Endothelial cell of umbilical vein (primary cell): ENCODE measurements at regions not wholly inside any gene's neighbourhood (a gene's known extent, or its start where the extent isn't known, plus 50 kb on each side); places are given as distances from the start of the nearest gene placed in this dataset.
"Not testable (repeated sequence)": the region's sequence is repeated elsewhere in the genome, so short reads cannot be mapped to it uniquely, and the experiment has no call there.

Experiments used
- BruUV-seq: library from RNA; stranded (reverse); fragments of 400-500 nt; replicated peaks from 2 replicates; lab custom pipeline; 2021; lab: Mats Ljungman, UMichigan
- CTCF ChIA-PET: fragments of 300-600, 350-600 bp; sonication (Branson Sonifier 250); formaldehyde crosslinking; loops from one replicate; lab custom pipeline; 2021; ENCODE audit warnings: antibody characterized with exemption, inconsistent platforms; lab: Charles Lee
- POLR2A ChIA-PET: fragments of 300-600, 350-600 bp; sonication (Branson Sonifier 250); formaldehyde crosslinking; loops from one replicate; lab custom pipeline; 2021; ENCODE audit warnings: antibody characterized with exemption, inconsistent platforms; lab: Charles Lee
- DNase-seq: peaks from one replicate; pipeline ENCODE4 v3.0.0-alpha.2; 2011; ENCODE audit warnings: low read depth, low spot score
- FAIRE-seq: peaks from 2 replicates; lab custom pipeline; 2011; peaks lifted over from hg19 to GRCh38; lab: Jason Lieb, UNC
- H2AFZ ChIP-seq: 2 replicates; pipeline ENCODE4 v1.6.0; 2012; ENCODE audit warnings: low read depth, low read length, control low read depth, inconsistent platforms
- H3K27ac ChIP-seq: 2 replicates; pipeline ENCODE4 v1.5.1; 2011; ENCODE audit warnings: low read depth, mild to moderate bottlenecking, control low read depth, low read length, moderate library complexity; ENCODE audit not compliant: insufficient read depth
- H3K27me3 ChIP-seq, 2 experiments: 2 replicates each; pipeline versions ENCODE4 v1.6.0 to v1.6.1; 2011; ENCODE audit warnings: low read length in 2 of 2, mixed read lengths in 1 of 2; ENCODE audit not compliant: control insufficient read depth in 2 of 2, insufficient read depth in 2 of 2
- H3K36me3 ChIP-seq, 2 experiments: 2 replicates in 1 of 2; 3 replicates in 1 of 2; pipeline ENCODE4 v1.5.1; 2011; ENCODE audit warnings: low read length in 2 of 2, mild to moderate bottlenecking in 1 of 2, moderate library complexity in 1 of 2; ENCODE audit not compliant: control insufficient read depth in 2 of 2, insufficient read depth in 2 of 2; ENCODE audit errors: extremely low read depth in 1 of 2
- H3K4me1 ChIP-seq: 3 replicates; pipeline ENCODE4 v1.5.1; 2011; ENCODE audit warnings: mild to moderate bottlenecking, low read length; ENCODE audit not compliant: control insufficient read depth, insufficient read depth; ENCODE audit errors: extremely low read depth
- H3K4me2 ChIP-seq: 2 replicates; pipeline ENCODE4 v1.6.1; 2011; ENCODE audit warnings: low read length, control low read depth, mixed read lengths; ENCODE audit not compliant: insufficient read depth
- H3K4me3 ChIP-seq, 3 experiments: fragments of 200-600 bp in 1 of 3; sonication (generic), shearing (Covaris generic) in 1 of 3; replicated peaks in 1 of 3; 2 replicates each; pipeline ENCODE4 v1.5.1; 2011 to 2016; ENCODE audit warnings: control low read depth in 3 of 3, low read length in 3 of 3, mild to moderate bottlenecking in 2 of 3, inconsistent platforms in 1 of 3, low read depth in 1 of 3, moderate library complexity in 1 of 3; ENCODE audit not compliant: insufficient read depth in 1 of 3
- H3K79me2 ChIP-seq: 2 replicates; pipeline ENCODE4 v1.6.0; 2012; ENCODE audit warnings: low read length, inconsistent platforms; ENCODE audit not compliant: control insufficient read depth, insufficient read depth
- H3K9ac ChIP-seq: replicated peaks from 2 replicates; pipeline ENCODE3; 2011; ENCODE audit warnings: low read length, control low read depth; ENCODE audit not compliant: insufficient read depth; ENCODE audit errors: extremely low read depth
- H3K9me1 ChIP-seq: replicated peaks from 3 replicates; pipeline ENCODE4 v1.6.0; 2011; ENCODE audit warnings: mild to moderate bottlenecking, low read length; ENCODE audit not compliant: control insufficient read depth, insufficient read depth; ENCODE audit errors: extremely low read depth
- H3K9me3 ChIP-seq: replicated peaks from 2 replicates; pipeline ENCODE4 v1.5.1; 2012; ENCODE audit warnings: low read length, inconsistent platforms; ENCODE audit not compliant: control insufficient read depth, insufficient read depth
- H4K20me1 ChIP-seq: replicated peaks from 2 replicates; pipeline ENCODE3; 2011; ENCODE audit warnings: mild to moderate bottlenecking, low read length; ENCODE audit not compliant: control insufficient read depth, insufficient read depth; ENCODE audit errors: extremely low read depth
- CTCF ChIP-seq, 2 donors: IDR thresholded peaks; 1 replicate in 1 of 2; 2 replicates in 1 of 2; pipeline ENCODE4 v1.5.1; 2011; ENCODE audit warnings: low read length in 2 of 2, mild to moderate bottlenecking in 2 of 2, moderate library complexity in 2 of 2, control low read depth in 1 of 2, inconsistent platforms in 1 of 2, low read depth in 1 of 2; ENCODE audit not compliant: insufficient read depth in 1 of 2; ENCODE audit errors: extremely low read depth in 1 of 2
- EZH2 ChIP-seq: IDR thresholded peaks from 2 replicates; pipeline ENCODE4 v1.6.1; 2012; ENCODE audit warnings: borderline replicate concordance, low read depth, mild to moderate bottlenecking, moderate library complexity, low read length, inconsistent platforms; ENCODE audit not compliant: severe bottlenecking
- FOS ChIP-seq: IDR thresholded peaks from 2 replicates; pipeline ENCODE4 v1.6.1; 2011; ENCODE audit warnings: mild to moderate bottlenecking, low read length, moderate library complexity, borderline replicate concordance; ENCODE audit not compliant: insufficient read depth
- GATA2 ChIP-seq: IDR thresholded peaks from 2 replicates; pipeline ENCODE4 v1.7.0; 2011; ENCODE audit warnings: low read depth, mild to moderate bottlenecking, moderate library complexity, mixed read lengths, low read length; ENCODE audit not compliant: insufficient read length, insufficient read depth
- JUN ChIP-seq: IDR thresholded peaks from 2 replicates; pipeline ENCODE4 v1.6.1; 2011; ENCODE audit warnings: borderline replicate concordance, low read depth; ENCODE audit not compliant: insufficient read length, insufficient read depth
- MAX ChIP-seq: IDR thresholded peaks from 2 replicates; pipeline ENCODE4 v1.6.1; 2011; ENCODE audit not compliant: insufficient read depth, insufficient read length
- MYC ChIP-seq: IDR thresholded peaks from one replicate; pipeline ENCODE4 v1.6.1; 2011; ENCODE audit warnings: mild to moderate bottlenecking, low read depth, low read length
- POLR2A ChIP-seq: IDR thresholded peaks from 2 replicates; pipeline ENCODE4 v1.6.1; 2012; ENCODE audit warnings: low read depth, mild to moderate bottlenecking, control low read depth, low read length
- POLR2AphosphoS5 ChIP-seq: IDR thresholded peaks from 2 replicates; pipeline ENCODE4 v1.6.1; 2012; ENCODE audit warnings: low read depth, mild to moderate bottlenecking, control low read depth, low read length, moderate library complexity; ENCODE audit not compliant: insufficient read depth
- dilution Hi-C: fragments of 300-500 bp; cut with MboI; formaldehyde crosslinking; loops from one replicate; pipeline ENCODE4 v1.15.0; 2019; ENCODE audit warnings: low sequenced_read_pairs; ENCODE audit not compliant: extremely low pct_ligation_motif_present
- intact Hi-C: fragments of 100-400 bp; cut with micrococcal nuclease; formaldehyde crosslinking; loops from one replicate; pipeline ENCODE4 v1.10.0; 2022

GRCh38 chr13:84776593-84776992 lies 894.3 kb upstream of the SLITRK1 start:
- intact Hi-C loops (no loop called here), dilution Hi-C loops (no loop called here)
- Histone ChIP-seq H3K27ac (no peak overlapping the region), H3K9me1 (no peaks in the 10 kb centered on the region), H3K36me3 (no peaks in the 10 kb centered on the region), H3K9ac (no peak overlapping the region), H3K27me3 (no peaks in the 10 kb centered on the region), H4K20me1 (no peaks in the 10 kb centered on the region), H3K9me3 (no peaks in the 10 kb centered on the region), H3K4me2 (no peak overlapping the region), H3K4me1 (no peaks in the 10 kb centered on the region), H3K4me3 (no peak overlapping the region), H2AFZ (no peak overlapping the region), H3K79me2 (no peaks in the 10 kb centered on the region)
- ChIA-PET CTCF (no interaction called here), POLR2A (no interaction called here)
- TF ChIP-seq GATA2 (no peak), JUN (no peak), CTCF (IDR thresholded peaks at IDR 0.05; ENCODE audit: extremely low read depth in 1 of 2, insufficient read depth in 1 of 2, low read depth in 1 of 2, low read length in 2 of 2) (no peak), POLR2AphosphoS5 (no peak), MAX (no peak), MYC (no peak), FOS (no peak), POLR2A (no peak), EZH2 (no peak)
- FAIRE-seq (no peak), DNase-seq (no peak)
- BruUV-seq: no TSS peak

GRCh38 chr13:84775920-84776319 lies 893.6 kb upstream of the SLITRK1 start:
- CTCF ChIA-PET, H3K27me3 ChIP-seq, H4K20me1 ChIP-seq, H3K9me3 ChIP-seq, H3K36me3 ChIP-seq, dilution Hi-C loops, H3K27ac ChIP-seq, H3K79me2 ChIP-seq, DNase-seq, H3K9ac ChIP-seq, H3K4me1 ChIP-seq, POLR2A ChIA-PET, H2AFZ ChIP-seq, H3K4me2 ChIP-seq, H3K4me3 ChIP-seq, FAIRE-seq, intact Hi-C loops, H3K9me1 ChIP-seq, BruUV-seq: not testable (repeated sequence)
